Caco-2 (cell line): ENCODE measurements at regions not wholly inside any gene's neighbourhood (a gene's known extent, or its start where the extent isn't known, plus 50 kb on each side); places are given as distances from the start of the nearest gene placed in this dataset.

Experiments used
- BruUV-seq: library from RNA; stranded (reverse); fragments of 400-500 nt; replicated peaks from 2 replicates; lab custom pipeline; 2021; lab: Mats Ljungman, UMichigan
- CTCF ChIA-PET: fragments of 300-600 bp; sonication (Branson Sonifier 250); formaldehyde crosslinking; loops from one replicate; lab custom pipeline; 2022; ENCODE audit warnings: antibody characterized with exemption; lab: Charles Lee
- POLR2A ChIA-PET: fragments of 300-600 bp; sonication (Branson Sonifier 250); formaldehyde crosslinking; loops from one replicate; lab custom pipeline; 2022; ENCODE audit warnings: antibody characterized with exemption; lab: Charles Lee
- DNase-seq, 2 experiments: peaks; one replicate each; pipeline versions ENCODE4 v3.0.0 to v3.0.0-alpha.2; 2020 to 2022
- H3K27me3 ChIP-seq: replicated peaks from 2 replicates; pipeline ENCODE4 v1.6.0; 2011; ENCODE audit warnings: low read length; ENCODE audit not compliant: control insufficient read depth, insufficient read depth
- H3K36me3 ChIP-seq: 2 replicates; pipeline ENCODE4 v1.5.1; 2011; ENCODE audit warnings: low read length; ENCODE audit not compliant: control insufficient read depth, insufficient read depth
- H3K4me1 ChIP-seq: fragments of 250-450 bp; sonication (Bioruptor Pico); 2 replicates; pipeline ENCODE4 v1.5.1; 2020; ENCODE audit warnings: mild to moderate bottlenecking
- H3K4me3 ChIP-seq: 2 replicates; pipeline ENCODE4 v1.5.1; 2011; ENCODE audit warnings: low read depth, mild to moderate bottlenecking, control low read depth, low read length
- H3K9me3 ChIP-seq: fragments of 250-450 bp; sonication (Bioruptor Pico); 2 replicates; pipeline ENCODE4 v1.5.1; 2020; ENCODE audit warnings: mild to moderate bottlenecking, moderate library complexity
- H3K27ac Mint-ChIP-seq: one replicate; pipeline ENCODE4 v1.8.0; 2022; ENCODE audit warnings: mixed read lengths; ENCODE audit not compliant: unreplicated experiment
- H3K27me3 Mint-ChIP-seq: one replicate; pipeline ENCODE4 v1.8.0; 2022; ENCODE audit warnings: mixed read lengths; ENCODE audit not compliant: insufficient read depth, unreplicated experiment
- H3K36me3 Mint-ChIP-seq: one replicate; pipeline ENCODE4 v1.8.0; 2022; ENCODE audit warnings: mild to moderate bottlenecking, mixed read lengths; ENCODE audit not compliant: insufficient read depth, unreplicated experiment
- H3K4me1 Mint-ChIP-seq: one replicate; pipeline ENCODE4 v1.8.0; 2022; ENCODE audit warnings: low read depth, mixed read lengths; ENCODE audit not compliant: unreplicated experiment
- H3K4me3 Mint-ChIP-seq: one replicate; pipeline ENCODE4 v1.8.0; 2022; ENCODE audit warnings: mild to moderate bottlenecking, moderate library complexity, mixed read lengths; ENCODE audit not compliant: unreplicated experiment
- H3K9me3 Mint-ChIP-seq: one replicate; pipeline ENCODE4 v1.8.0; 2022; ENCODE audit warnings: mixed read lengths; ENCODE audit not compliant: unreplicated experiment
- CTCF ChIP-seq, 2 experiments: fragments of 200-600 bp in 1 of 2; IDR thresholded peaks; 1 replicate in 1 of 2; 2 replicates in 1 of 2; pipeline versions ENCODE4 v1.5.1 to v1.8.0; 2011 to 2022; ENCODE audit warnings: antibody characterized with exemption in 1 of 2, control low read depth in 1 of 2, inconsistent platforms in 1 of 2, low read depth in 1 of 2, low read length in 1 of 2, mild to moderate bottlenecking in 1 of 2, moderate library complexity in 1 of 2; ENCODE audit not compliant: insufficient read depth in 1 of 2, severe bottlenecking in 1 of 2, unreplicated experiment in 1 of 2
- intact Hi-C: fragments of 100-400 bp; cut with micrococcal nuclease; formaldehyde crosslinking; loops from one replicate; pipeline ENCODE4 v1.10.0; 2022; ENCODE audit not compliant: unreplicated experiment

- Histone ChIP-seq H3K36me3 (no peaks in the 10 kb centered on the region), H3K4me3 (no peak overlapping the region), H3K9me3 (no peaks in the 10 kb centered on the region), H3K4me1 (no peaks in the 10 kb centered on the region), H3K27me3 (no peaks in the 10 kb centered on the region)
- peaks cover 6% of the 10 kb centered on the region for H3K27me3 Mint-ChIP-seq
- ChIA-PET POLR2A (no interaction called here), CTCF (no interaction called here)
- H3K4me3 Mint-ChIP-seq: no peak overlapping the region
- intact Hi-C loops: no loop called here
- H3K36me3 Mint-ChIP-seq: no peaks in the 10 kb centered on the region
- H3K27ac Mint-ChIP-seq: no peak overlapping the region
- H3K9me3 Mint-ChIP-seq: peaks cover 6% of the 10 kb centered on the region
- TF ChIP-seq CTCF (IDR thresholded peaks at IDR 0.05; ENCODE audit: insufficient read depth in 1 of 2, low read depth in 1 of 2, low read length in 1 of 2, severe bottlenecking in 1 of 2, unreplicated experiment in 1 of 2): no peak
- H3K4me1 Mint-ChIP-seq: no peaks in the 10 kb centered on the region
- no peak for DNase-seq
- no TSS peak for BruUV-seq
Observed at GRCh38 chr14:85943192-85943591, 413.2 kb downstream of the FLRT2 start.

GRCh38 chr14:85934886-85935254 is 404.9 kb downstream of the FLRT2 start:
- no TSS peak for BruUV-seq
- peaks cover 6% of the 10 kb centered on the region for H3K36me3 Mint-ChIP-seq
- H3K4me1 Mint-ChIP-seq: no peaks in the 10 kb centered on the region
- ChIA-PET CTCF (no interaction called here), POLR2A (no interaction called here)
- no peak for DNase-seq
- H3K27ac Mint-ChIP-seq: no peak overlapping the region
- no peaks in the 10 kb centered on the region for H3K27me3 Mint-ChIP-seq
- H3K9me3 Mint-ChIP-seq: peaks cover 11% of the 10 kb centered on the region
- TF ChIP-seq CTCF (IDR thresholded peaks at IDR 0.05; ENCODE audit: insufficient read depth in 1 of 2, low read depth in 1 of 2, low read length in 1 of 2, severe bottlenecking in 1 of 2, unreplicated experiment in 1 of 2): no peak
- intact Hi-C loops: no loop called here
- H3K9me3 ChIP-seq: no peaks in the 10 kb centered on the region
- no peaks in the 10 kb centered on the region for H3K4me1 ChIP-seq
- H3K27me3 ChIP-seq: no peaks in the 10 kb centered on the region
- H3K36me3 ChIP-seq: no peaks in the 10 kb centered on the region
- H3K4me3 ChIP-seq: peak overlapping the region; percentile 30
- peak overlapping the region; percentile 72 for H3K4me3 Mint-ChIP-seq

GRCh38 chr14:85934123-85934885 is 404.4 kb downstream of the FLRT2 start:
- H3K4me3 Mint-ChIP-seq: peak overlapping the region; percentile 72
- peaks cover 11% of the 10 kb centered on the region for H3K9me3 Mint-ChIP-seq
- H3K27ac Mint-ChIP-seq: no peak overlapping the region
- H3K4me3 ChIP-seq: peak overlapping the region; percentile 30
- peak in 1 of 2 experiments; percentile 7 for DNase-seq
- no peaks in the 10 kb centered on the region for H3K9me3 ChIP-seq
- TF ChIP-seq CTCF (IDR thresholded peaks at IDR 0.05; ENCODE audit: insufficient read depth in 1 of 2, low read depth in 1 of 2, low read length in 1 of 2, severe bottlenecking in 1 of 2, unreplicated experiment in 1 of 2): no peak
- no peaks in the 10 kb centered on the region for H3K27me3 Mint-ChIP-seq
- POLR2A ChIA-PET: no interaction called here
- peaks cover 6% of the 10 kb centered on the region for H3K36me3 Mint-ChIP-seq
- intact Hi-C loops: no loop called here
- no peaks in the 10 kb centered on the region for H3K36me3 ChIP-seq
- H3K4me1 Mint-ChIP-seq: no peaks in the 10 kb centered on the region
- CTCF ChIA-PET: interaction anchor here (0.7 kb wide), 1 partner anchor 68 kb away, joined by 4 read pairs; no protein-coding TSS in a partner anchor
- no peaks in the 10 kb centered on the region for H3K27me3 ChIP-seq
- H3K4me1 ChIP-seq: no peaks in the 10 kb centered on the region
- BruUV-seq: no TSS peak
